ENCODE measurements at regions not wholly inside any gene's neighbourhood (a gene's known extent, or its start where the extent isn't known, plus 50 kb on each side); places are given as distances from the start of the nearest gene placed in this dataset.

GRCh38 chr10:69684020-69684980 lies 54.3 kb downstream of the FAM241B start:
- ATAC-seq (replicated peaks) (no peak), DNase-seq (no peak)
- Mint-ChIP-seq H3K4me1 (no peaks in the 10 kb centered on the region), H3K27me3 (peaks cover 31 to 36% of the 10 kb centered on the region in 2 donors), H3K27ac (no peak overlapping the region), H3K4me3 (no peak overlapping the region), H3K9me3 (peaks cover 0 to 2% of the 10 kb centered on the region in 2 donors), H3K36me3 (no peaks in the 10 kb centered on the region)

GRCh38 chr10:69684981-69685353 lies 54.9 kb downstream of the FAM241B start:
- Mint-ChIP-seq H3K27ac (no peak overlapping the region), H3K27me3 (peaks cover 28 to 32% of the 10 kb centered on the region in 2 donors), H3K4me3 (no peak overlapping the region), H3K4me1 (no peaks in the 10 kb centered on the region), H3K9me3 (peaks cover 0 to 2% of the 10 kb centered on the region in 2 donors), H3K36me3 (no peaks in the 10 kb centered on the region)
- DNase-seq (no peak), ATAC-seq (replicated peaks) (no peak)

- Mint-ChIP-seq H3K27me3 (peaks cover 24 to 28% of the 10 kb centered on the region in 2 donors), H3K4me1 (no peaks in the 10 kb centered on the region), H3K27ac (no peak overlapping the region), H3K4me3 (no peak overlapping the region), H3K36me3 (no peaks in the 10 kb centered on the region), H3K9me3 (peaks cover 0 to 2% of the 10 kb centered on the region in 2 donors)
- no peak for DNase-seq
- ATAC-seq (replicated peaks): no peak
These were observed 55.4 kb downstream of the FAM241B start for GRCh38 chr10:69685426-69685801.

GRCh38 chr10:69685802-69686585 lies 55.9 kb downstream of the FAM241B start:
- no peak overlapping the region for H3K27ac Mint-ChIP-seq
- DNase-seq (no peak), ATAC-seq (replicated peaks) (no peak)
- peaks cover 0 to 2% of the 10 kb centered on the region in 2 donors for H3K9me3 Mint-ChIP-seq
- no peak overlapping the region for H3K4me3 Mint-ChIP-seq
- H3K27me3 Mint-ChIP-seq: peaks cover 22 to 27% of the 10 kb centered on the region in 2 donors
- no peaks in the 10 kb centered on the region for H3K4me1 Mint-ChIP-seq
- no peaks in the 10 kb centered on the region for H3K36me3 Mint-ChIP-seq

GRCh38 chr10:69686866-69687265 lies 56.8 kb downstream of the FAM241B start:
- DNase-seq: no peak
- H3K27me3 Mint-ChIP-seq: peaks cover 18 to 22% of the 10 kb centered on the region in 2 donors
- H3K4me3 Mint-ChIP-seq: no peak overlapping the region
- no peak for ATAC-seq (replicated peaks)
- H3K9me3 Mint-ChIP-seq: peaks cover 0 to 2% of the 10 kb centered on the region in 2 donors
- no peaks in the 10 kb centered on the region for H3K36me3 Mint-ChIP-seq
- no peak overlapping the region for H3K27ac Mint-ChIP-seq
- H3K4me1 Mint-ChIP-seq: no peaks in the 10 kb centered on the region

- DNase-seq: no peak
- H3K9me3 Mint-ChIP-seq: peaks cover 0 to 2% of the 10 kb centered on the region in 2 donors
- ATAC-seq (replicated peaks): no peak
- no peak overlapping the region for H3K4me3 Mint-ChIP-seq
- H3K4me1 Mint-ChIP-seq: no peaks in the 10 kb centered on the region
- no peaks in the 10 kb centered on the region for H3K36me3 Mint-ChIP-seq
- no peak overlapping the region for H3K27ac Mint-ChIP-seq
- H3K27me3 Mint-ChIP-seq: peaks cover 14 to 16% of the 10 kb centered on the region in 2 donors
These were observed 57.4 kb downstream of the FAM241B start for GRCh38 chr10:69687426-69687825.

- Mint-ChIP-seq H3K4me3 (no peak overlapping the region), H3K9me3 (no peaks in the 10 kb centered on the region), H3K4me1 (no peaks in the 10 kb centered on the region), H3K36me3 (no peaks in the 10 kb centered on the region), H3K27ac (no peak overlapping the region), H3K27me3 (peaks cover 5 to 15% of the 10 kb centered on the region in 2 donors)
- ATAC-seq (replicated peaks) (no peak), DNase-seq (no peak)
These were observed 62.2 kb downstream of the FAM241B start for GRCh38 chr10:69692267-69692666.

- Mint-ChIP-seq H3K4me3 (no peak overlapping the region), H3K4me1 (no peaks in the 10 kb centered on the region), H3K9me3 (peaks cover 0 to under 1% of the 10 kb centered on the region in 2 donors), H3K36me3 (no peaks in the 10 kb centered on the region), H3K27ac (no peak overlapping the region), H3K27me3 (peaks cover 0 to 11% of the 10 kb centered on the region in 2 donors)
- no peak for DNase-seq
- ATAC-seq (replicated peaks): no peak
These were observed 62.8 kb downstream of the FAM241B start for GRCh38 chr10:69692891-69693290.

GRCh38 chr10:69693886-69694285 lies 63.8 kb downstream of the FAM241B start:
- ATAC-seq (replicated peaks) (no peak), DNase-seq (no peak)
- no peaks in the 10 kb centered on the region for H3K4me1 Mint-ChIP-seq
- peaks cover 0 to 8% of the 10 kb centered on the region in 2 donors for H3K27me3 Mint-ChIP-seq
- no peaks in the 10 kb centered on the region for H3K36me3 Mint-ChIP-seq
- no peak overlapping the region for H3K4me3 Mint-ChIP-seq
- peaks cover 0 to 4% of the 10 kb centered on the region in 2 donors for H3K9me3 Mint-ChIP-seq
- H3K27ac Mint-ChIP-seq: no peak overlapping the region

- DNase-seq (no peak), ATAC-seq (replicated peaks) (peak in 1 of 2 donors; percentile 38)
- Mint-ChIP-seq H3K4me3 (no peak overlapping the region), H3K36me3 (no peaks in the 10 kb centered on the region), H3K27ac (no peak overlapping the region), H3K9me3 (peaks cover 0 to 4% of the 10 kb centered on the region in 2 donors), H3K27me3 (peaks cover 11 to 15% of the 10 kb centered on the region in 2 donors), H3K4me1 (no peaks in the 10 kb centered on the region)
These were observed 66.2 kb downstream of the FAM241B start for GRCh38 chr10:69696073-69696731.

GRCh38 chr10:69697006-69697405 lies 67.0 kb downstream of the FAM241B start:
- DNase-seq (no peak), ATAC-seq (replicated peaks) (no peak)
- peaks cover 0 to 4% of the 10 kb centered on the region in 2 donors for H3K9me3 Mint-ChIP-seq
- no peaks in the 10 kb centered on the region for H3K36me3 Mint-ChIP-seq
- no peak overlapping the region for H3K4me3 Mint-ChIP-seq
- H3K27me3 Mint-ChIP-seq: peaks cover 11 to 18% of the 10 kb centered on the region in 2 donors
- no peak overlapping the region for H3K27ac Mint-ChIP-seq
- no peaks in the 10 kb centered on the region for H3K4me1 Mint-ChIP-seq

- no peaks in the 10 kb centered on the region for H3K4me1 Mint-ChIP-seq
- H3K4me3 Mint-ChIP-seq: no peak overlapping the region
- peaks cover 15 to 28% of the 10 kb centered on the region in 2 donors for H3K27me3 Mint-ChIP-seq
- H3K9me3 Mint-ChIP-seq: peaks cover 7 to 13% of the 10 kb centered on the region in 2 donors
- DNase-seq: no peak
- no peak for ATAC-seq (replicated peaks)
- no peaks in the 10 kb centered on the region for H3K36me3 Mint-ChIP-seq
- no peak overlapping the region for H3K27ac Mint-ChIP-seq
These were observed 73.2 kb downstream of the FAM241B start for GRCh38 chr10:69703256-69703655.

GRCh38 chr10:69703766-69704630 lies 74.0 kb downstream of the FAM241B start:
- Mint-ChIP-seq H3K4me1 (no peaks in the 10 kb centered on the region), H3K27me3 (peaks cover 21 to 34% of the 10 kb centered on the region in 2 donors), H3K27ac (no peak overlapping the region), H3K9me3 (peaks cover 7 to 11% of the 10 kb centered on the region in 2 donors), H3K36me3 (no peaks in the 10 kb centered on the region), H3K4me3 (no peak overlapping the region)
- DNase-seq: no peak
- ATAC-seq (replicated peaks): no peak

All from stimulated activated naive B cell treated with anti-CD40 and anti-IgM and Interleukin-4, amounts not matched to agents 10 μg/mL and 1 μg/mL and 100 μg/mL, for 72 hours (primary cell).